Cardiac fibroblast (primary cell): ENCODE measurements at regions not wholly inside any gene's neighbourhood (a gene's known extent, or its start where the extent isn't known, plus 50 kb on each side); places are given as distances from the start of the nearest gene placed in this dataset.
A peak's percentile ranks its signal among the peaks of the same experiment; 100 is the strongest.

Source experiments
- DNase-seq, 2 donors: peaks; one replicate each; pipeline versions ENCODE4 v3.0.0 to v3.0.0-alpha.2; 2010; ENCODE audit warnings: low read depth in 2 of 2
- H3K4me3 ChIP-seq, 2 donors: replicated peaks in 1 of 2; 1 replicate in 1 of 2; 2 replicates in 1 of 2; pipeline ENCODE4 v1.5.1; 2011; ENCODE audit warnings: low read depth in 2 of 2, low read length in 2 of 2, mild to moderate bottlenecking in 2 of 2, moderate library complexity in 1 of 2
- CTCF ChIP-seq: IDR thresholded peaks from one replicate; pipeline ENCODE4 v1.5.1; 2011; ENCODE audit warnings: low read depth, mild to moderate bottlenecking, low read length, inconsistent platforms

DNA sequence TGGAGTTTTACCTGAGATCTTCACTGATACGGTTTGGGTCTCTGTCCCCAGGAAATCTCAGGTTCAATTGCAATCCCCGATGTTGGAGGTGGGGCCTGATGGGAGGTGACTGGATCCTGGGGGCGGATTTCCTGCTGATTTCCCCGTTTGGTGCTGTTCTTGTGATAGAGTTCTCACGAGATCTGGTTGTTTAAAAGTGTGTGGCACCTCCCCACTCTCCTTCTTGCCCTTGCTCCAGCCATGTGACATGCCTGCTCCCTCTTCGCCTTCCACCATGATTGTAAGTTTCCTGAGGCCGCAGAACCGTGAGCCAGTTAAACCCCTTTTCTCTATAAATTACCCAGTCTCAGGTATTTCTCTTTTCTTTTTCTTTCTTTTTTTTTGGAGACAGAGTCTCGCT lies 126.4 kb upstream of the SLC45A1 start:
- H3K4me3 ChIP-seq = no peak overlapping the region
- no peak for TF ChIP-seq CTCF
- no peak for DNase-seq

DNA sequence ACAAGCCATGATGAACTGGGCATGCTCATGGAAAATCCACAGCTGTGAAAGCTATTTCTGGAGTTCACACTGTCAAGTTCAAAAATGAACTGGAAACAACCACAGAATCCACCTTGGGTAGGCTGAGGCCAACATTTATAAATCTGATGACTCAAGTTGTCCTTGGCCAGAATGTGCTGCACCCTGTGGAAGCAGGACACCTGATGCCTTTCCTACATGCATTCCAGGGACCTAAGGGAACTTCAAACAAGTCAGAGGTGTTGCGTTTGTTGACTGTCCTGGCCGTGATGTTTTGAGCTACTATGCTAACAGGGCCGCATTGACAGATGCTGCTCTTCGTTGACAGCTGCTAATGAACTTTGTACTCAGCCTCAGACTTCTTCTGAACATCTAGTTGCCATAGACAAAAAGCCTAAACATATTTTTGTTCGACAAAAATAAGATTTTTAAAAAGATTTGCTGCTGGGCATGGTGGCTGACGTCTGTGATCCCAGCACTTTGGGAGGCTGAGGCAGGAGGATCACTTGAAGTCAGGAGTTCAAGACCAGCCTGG lies 127.9 kb upstream of the SLC45A1 start:
- H3K4me3 ChIP-seq = no peak overlapping the region
- peak in 1 of 2 donors; percentile 38 for DNase-seq
- TF ChIP-seq CTCF = no peak

GRCh38 chr1:8185400-8185799 lies 132.5 kb upstream of the SLC45A1 start:
- DNase-seq = no peak
- TF ChIP-seq CTCF = no peak

GRCh38 chr1:8184301-8184700 lies 133.6 kb upstream of the SLC45A1 start:
- no peak overlapping the region for H3K4me3 ChIP-seq
- no peak for TF ChIP-seq CTCF
- DNase-seq = peak in 1 of 2 donors; percentile 53

More at GRCh38 chr1:8185400-8185799, 132.5 kb upstream of the SLC45A1 start:
- H3K4me3 ChIP-seq = no peak overlapping the region

GRCh38 chr1:8182034-8182761 lies 135.7 kb upstream of the SLC45A1 start:
- no peak for TF ChIP-seq CTCF
- peak; percentile 91 to 97 for DNase-seq
- H3K4me3 ChIP-seq = no peak overlapping the region

GRCh38 chr1:8179132-8179793 lies 138.7 kb upstream of the SLC45A1 start:
- H3K4me3 ChIP-seq = no peak overlapping the region
- DNase-seq = no peak
- no peak for TF ChIP-seq CTCF
